Fibroblast of lung (primary cell): ENCODE measurements at regions not wholly inside any gene's neighbourhood (a gene's known extent, or its start where the extent isn't known, plus 50 kb on each side); places are given as distances from the start of the nearest gene placed in this dataset.
A peak's percentile ranks its signal among the peaks of the same experiment; 100 is the strongest.

Source experiments
- DNase-seq, 2 donors: peaks; one replicate each; pipeline versions ENCODE4 v3.0.0 to v3.0.0-alpha.2; 2010; ENCODE audit warnings: low read depth in 2 of 2
- H2AFZ ChIP-seq: 2 replicates; pipeline ENCODE4 v1.5.1; 2012; ENCODE audit warnings: low read length, control low read depth, inconsistent platforms
- H3K27ac ChIP-seq: 2 replicates; pipeline ENCODE4 v1.5.1; 2011; ENCODE audit warnings: low read length, control low read depth; ENCODE audit not compliant: insufficient read depth
- H3K27me3 ChIP-seq: 2 replicates; pipeline ENCODE4 v1.5.1; 2011; ENCODE audit warnings: mild to moderate bottlenecking, low read length; ENCODE audit not compliant: control insufficient read depth, insufficient read depth
- H3K36me3 ChIP-seq: 2 replicates; pipeline ENCODE4 v1.5.1; 2011; ENCODE audit warnings: low read length; ENCODE audit not compliant: control insufficient read depth, insufficient read depth
- H3K4me1 ChIP-seq: 2 replicates; pipeline ENCODE4 v1.5.1; 2011; ENCODE audit warnings: low read length; ENCODE audit not compliant: control insufficient read depth, insufficient read depth; ENCODE audit errors: extremely low read depth
- H3K4me2 ChIP-seq: 2 replicates; pipeline ENCODE4 v1.5.1; 2011; ENCODE audit warnings: low read length, control low read depth; ENCODE audit not compliant: insufficient read depth; ENCODE audit errors: extremely low read depth
- H3K4me3 ChIP-seq, 4 experiments: fragments of 200-600 bp in 1 of 4; sonication (generic) in 1 of 4; replicated peaks in 1 of 4; 2 replicates each; pipeline ENCODE4 v1.5.1; 2011 to 2016; ENCODE audit warnings: low read length in 4 of 4, low read depth in 3 of 4, mild to moderate bottlenecking in 3 of 4, control low read depth in 2 of 4, inconsistent platforms in 1 of 4, mixed read lengths in 1 of 4; ENCODE audit not compliant: insufficient read depth in 1 of 4; ENCODE audit errors: control extremely low read depth in 1 of 4
- H3K79me2 ChIP-seq: 2 replicates; pipeline ENCODE4 v1.5.1; 2012; ENCODE audit warnings: mild to moderate bottlenecking, low read length, inconsistent platforms; ENCODE audit not compliant: control insufficient read depth, insufficient read depth
- H3K9ac ChIP-seq: 2 replicates; pipeline ENCODE4 v1.5.1; 2011; ENCODE audit warnings: mild to moderate bottlenecking, low read length, control low read depth; ENCODE audit not compliant: insufficient read depth
- H3K9me3 ChIP-seq: 2 replicates; pipeline ENCODE4 v1.5.1; 2012; ENCODE audit warnings: low read depth, low read length; ENCODE audit not compliant: control insufficient read depth, insufficient read depth
- H4K20me1 ChIP-seq: 2 replicates; pipeline ENCODE4 v1.5.1; 2011; ENCODE audit warnings: low read length; ENCODE audit not compliant: control insufficient read depth, insufficient read depth; ENCODE audit errors: extremely low read depth
- CTCF ChIP-seq, 2 donors: IDR thresholded peaks in 1 of 2; conservative IDR thresholded peaks in 1 of 2; 1 replicate in 1 of 2; 2 replicates in 1 of 2; pipeline ENCODE4 v1.5.1; 2011 to 2012; ENCODE audit warnings: low read length in 2 of 2, control low read depth in 1 of 2, inconsistent platforms in 1 of 2, low read depth in 1 of 2, mild to moderate bottlenecking in 1 of 2
- EZH2 ChIP-seq: IDR thresholded peaks from 2 replicates; pipeline ENCODE4 v1.5.1; 2012; ENCODE audit warnings: low read length, control low read depth, mild to moderate bottlenecking; ENCODE audit errors: missing control alignments

GRCh38 chr6:121652726-121653623, 217.5 kb downstream of the GJA1 start:
- Histone ChIP-seq H3K9ac (no peak overlapping the region), H3K4me1 (peaks cover 3% of the 10 kb centered on the region), H3K27me3 (no peaks in the 10 kb centered on the region), H3K9me3 (no peaks in the 10 kb centered on the region), H3K36me3 (no peaks in the 10 kb centered on the region), H3K4me3 (no peak overlapping the region), H3K27ac (no peak overlapping the region), H3K79me2 (no peaks in the 10 kb centered on the region), H2AFZ (no peak overlapping the region), H3K4me2 (peak overlapping the region; percentile 6), H4K20me1 (no peaks in the 10 kb centered on the region)
- TF ChIP-seq EZH2 (no peak), CTCF (conservative IDR thresholded peaks at IDR 0.05 in 1 of 2, IDR thresholded peaks at IDR 0.05 in 1 of 2; ENCODE audit: low read depth in 1 of 2, low read length in 2 of 2) (no peak)
- DNase-seq = peak; percentile 81 to 92

- H3K4me2 ChIP-seq = no peak overlapping the region
- no peaks in the 10 kb centered on the region for H3K9me3 ChIP-seq
- H2AFZ ChIP-seq = no peak overlapping the region
- H3K36me3 ChIP-seq = no peaks in the 10 kb centered on the region
- no peaks in the 10 kb centered on the region for H3K79me2 ChIP-seq
- no peak overlapping the region for H3K4me3 ChIP-seq
- no peak overlapping the region for H3K27ac ChIP-seq
- no peak for TF ChIP-seq CTCF (conservative IDR thresholded peaks at IDR 0.05 in 1 of 2, IDR thresholded peaks at IDR 0.05 in 1 of 2; ENCODE audit: low read depth in 1 of 2, low read length in 2 of 2)
- TF ChIP-seq EZH2 = no peak
- no peaks in the 10 kb centered on the region for H3K4me1 ChIP-seq
- no peak overlapping the region for H3K9ac ChIP-seq
- no peak for DNase-seq
- H4K20me1 ChIP-seq = no peaks in the 10 kb centered on the region
- no peaks in the 10 kb centered on the region for H3K27me3 ChIP-seq
Measured at GRCh38 chr6:121653624-121654008, 218.2 kb downstream of the GJA1 start.

- no peaks in the 10 kb centered on the region for H3K36me3 ChIP-seq
- no peak overlapping the region for H3K27ac ChIP-seq
- no peaks in the 10 kb centered on the region for H3K4me1 ChIP-seq
- H3K27me3 ChIP-seq = no peaks in the 10 kb centered on the region
- no peaks in the 10 kb centered on the region for H3K79me2 ChIP-seq
- H2AFZ ChIP-seq = no peak overlapping the region
- no peak overlapping the region for H3K4me2 ChIP-seq
- no peak overlapping the region for H3K9ac ChIP-seq
- no peak overlapping the region for H3K4me3 ChIP-seq
- H4K20me1 ChIP-seq = no peaks in the 10 kb centered on the region
- TF ChIP-seq EZH2 = no peak
- no peak for TF ChIP-seq CTCF (conservative IDR thresholded peaks at IDR 0.05 in 1 of 2, IDR thresholded peaks at IDR 0.05 in 1 of 2; ENCODE audit: low read depth in 1 of 2, low read length in 2 of 2)
- H3K9me3 ChIP-seq = no peaks in the 10 kb centered on the region
- no peak for DNase-seq
Measured at GRCh38 chr6:121657972-121658371, 222.5 kb downstream of the GJA1 start.
